Renal pelvis (tissue), 1 donor: ENCODE measurements at regions not wholly inside any gene's neighbourhood (a gene's known extent, or its start where the extent isn't known, plus 50 kb on each side); places are given as distances from the start of the nearest gene placed in this dataset.
A peak's percentile ranks its signal among the peaks of the same experiment; 100 is the strongest.
"Not testable (repeated sequence)": the region's sequence is repeated elsewhere in the genome, so short reads cannot be mapped to it uniquely, and the experiment has no call there.

Source experiments
- DNase-seq: peaks from one replicate; pipeline ENCODE4 v3.0.0-alpha.2; 2013

GRCh38 chr5:57429513-57430120, 53.0 kb downstream of the ACTBL2 start:
- no peak for DNase-seq

GRCh38 chr5:57429021-57429420, 53.6 kb downstream of the ACTBL2 start:
- DNase-seq: not testable (repeated sequence)

GRCh38 chr5:57422993-57423392, 59.6 kb downstream of the ACTBL2 start:
- no peak for DNase-seq

- DNase-seq: no peak
Observed at GRCh38 chr5:57422341-57422740, 60.3 kb downstream of the ACTBL2 start.

GRCh38 chr5:57420801-57421200, 61.8 kb downstream of the ACTBL2 start:
- DNase-seq: no peak

- DNase-seq: no peak
Observed at GRCh38 chr5:57417971-57418370, 64.6 kb downstream of the ACTBL2 start.

GRCh38 chr5:57417320-57417719, 65.3 kb downstream of the ACTBL2 start:
- no peak for DNase-seq

- peak; percentile 49 for DNase-seq
Observed at GRCh38 chr5:57416278-57416994, 66.2 kb downstream of the ACTBL2 start.

GRCh38 chr5:57414857-57415256, 67.8 kb downstream of the ACTBL2 start:
- DNase-seq: no peak

GRCh38 chr5:57414191-57414590, 68.4 kb downstream of the ACTBL2 start:
- no peak for DNase-seq

GRCh38 chr5:57413145-57413544, 69.5 kb downstream of the ACTBL2 start:
- no peak for DNase-seq

GRCh38 chr5:57412680-57413079, 69.9 kb downstream of the ACTBL2 start:
- DNase-seq: no peak

GRCh38 chr5:57411982-57412381, 70.6 kb downstream of the ACTBL2 start:
- DNase-seq: no peak

- DNase-seq: no peak
Observed at GRCh38 chr5:57410374-57411320, 72.0 kb downstream of the ACTBL2 start.

GRCh38 chr5:57408714-57409113, 73.9 kb downstream of the ACTBL2 start:
- DNase-seq: no peak

- no peak for DNase-seq
Observed at GRCh38 chr5:57408285-57408684, 74.3 kb downstream of the ACTBL2 start.

- no peak for DNase-seq
Observed at GRCh38 chr5:57407391-57407790, 75.2 kb downstream of the ACTBL2 start.

GRCh38 chr5:57406641-57407040, 76.0 kb downstream of the ACTBL2 start:
- DNase-seq: no peak

- no peak for DNase-seq
Observed at GRCh38 chr5:57405984-57406383, 76.6 kb downstream of the ACTBL2 start.

GRCh38 chr5:57402761-57403160, 79.8 kb downstream of the ACTBL2 start:
- no peak for DNase-seq

GRCh38 chr5:57402348-57402747, 80.3 kb downstream of the ACTBL2 start:
- no peak for DNase-seq

- no peak for DNase-seq
Observed at GRCh38 chr5:57398413-57399093, 84.1 kb downstream of the ACTBL2 start.
